GM21381 (cell line): ENCODE measurements at regions not wholly inside any gene's neighbourhood (a gene's known extent, or its start where the extent isn't known, plus 50 kb on each side); places are given as distances from the start of the nearest gene placed in this dataset.
A peak's percentile ranks its signal among the peaks of the same experiment; 100 is the strongest.
"Not testable (repeated sequence)": the region's sequence is repeated elsewhere in the genome, so short reads cannot be mapped to it uniquely, and the experiment has no call there.

Experiments
- ATAC-seq: cut with Tn5 transposase; IDR thresholded peaks from one replicate; pipeline ENCODE4 v1.9.1; 2021; ENCODE audit warnings: mild to moderate bottlenecking, moderate library complexity; ENCODE audit not compliant: unreplicated experiment

GRCh38 chr1:199474738-199475137 is 552.8 kb upstream of the NR5A2 start:
- no peak for ATAC-seq

DNA sequence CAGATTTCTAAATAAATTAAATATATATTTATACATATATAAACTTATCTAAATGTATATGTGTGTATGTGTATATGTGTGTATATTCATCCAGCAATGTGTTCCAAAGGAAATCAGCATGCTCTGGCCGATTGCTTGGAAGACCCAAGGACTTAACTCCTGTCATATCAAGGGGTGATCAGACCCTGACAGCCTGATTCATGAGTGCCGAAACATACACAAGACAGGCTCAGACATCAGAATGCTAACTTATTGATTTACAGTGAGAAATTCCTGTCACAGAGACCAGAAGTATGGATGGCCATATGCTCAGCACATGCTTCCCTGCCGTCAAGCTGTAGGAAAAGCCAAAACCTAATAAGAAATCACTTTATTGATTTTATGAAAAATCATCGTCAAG is 545.1 kb upstream of the NR5A2 start:
- ATAC-seq: no peak

DNA sequence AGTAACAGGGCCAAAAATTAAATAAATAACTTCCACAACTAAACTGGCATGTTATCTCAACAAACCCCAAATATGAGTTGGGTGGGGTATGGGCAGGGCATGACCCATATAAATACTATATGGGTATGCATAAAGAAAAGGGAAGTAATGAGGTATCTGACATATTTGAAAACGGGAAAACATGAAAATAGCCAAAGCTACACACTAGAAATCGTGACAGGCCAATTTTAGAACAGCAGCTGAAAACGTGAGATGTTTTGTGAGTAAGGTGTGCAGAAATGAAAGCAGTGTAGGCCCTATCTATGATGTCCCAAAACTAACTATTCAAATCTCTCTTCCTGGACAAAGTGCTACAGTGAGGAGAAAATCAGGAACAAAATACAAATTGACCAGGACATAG is 537.9 kb upstream of the NR5A2 start:
- no peak for ATAC-seq

- no peak for ATAC-seq
These were observed 536.6 kb upstream of the NR5A2 start for GRCh38 chr1:199490769-199491527.

GRCh38 chr1:199495432-199495831 is 532.1 kb upstream of the NR5A2 start:
- ATAC-seq: no peak

GRCh38 chr1:199498802-199499201 is 528.7 kb upstream of the NR5A2 start:
- ATAC-seq: peak; percentile 73

DNA sequence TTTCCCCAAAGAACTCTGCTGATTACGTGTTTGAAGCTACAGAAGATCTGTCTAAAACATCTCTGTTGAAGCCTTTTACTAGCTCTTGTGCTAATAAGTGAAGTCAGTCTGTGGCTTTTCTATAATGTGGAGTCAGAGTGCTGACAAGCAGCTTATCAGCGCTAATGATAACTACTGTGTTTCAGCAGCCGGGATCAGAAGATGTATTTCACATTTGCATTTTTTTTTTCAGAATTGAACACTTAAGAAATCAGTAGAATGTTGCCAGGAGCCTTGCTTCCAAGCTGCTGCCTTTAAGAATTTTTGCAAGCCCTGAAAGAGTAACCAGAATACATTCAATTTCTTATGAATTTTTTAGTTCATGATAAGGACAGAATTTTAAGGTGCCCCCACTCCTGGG is 519.4 kb upstream of the NR5A2 start:
- ATAC-seq: no peak

DNA sequence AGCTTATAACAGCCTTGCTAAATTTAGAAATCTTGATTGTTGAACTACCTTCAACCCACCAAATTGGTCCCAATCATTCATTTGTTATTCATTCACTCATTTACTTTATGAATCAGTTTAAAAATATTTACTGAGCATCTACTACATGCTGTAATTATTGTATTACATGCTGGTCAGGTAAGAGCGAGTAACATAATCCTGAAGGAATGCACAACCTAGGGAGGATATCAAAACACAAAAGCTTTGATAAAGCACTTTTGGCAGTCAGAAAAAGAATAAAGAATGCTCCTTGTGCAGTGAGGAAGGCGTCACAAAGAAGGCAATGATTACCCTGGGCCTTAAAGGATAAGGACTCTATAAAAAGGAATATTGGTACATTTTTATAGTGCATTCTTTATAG is 518.9 kb upstream of the NR5A2 start:
- ATAC-seq: no peak

DNA sequence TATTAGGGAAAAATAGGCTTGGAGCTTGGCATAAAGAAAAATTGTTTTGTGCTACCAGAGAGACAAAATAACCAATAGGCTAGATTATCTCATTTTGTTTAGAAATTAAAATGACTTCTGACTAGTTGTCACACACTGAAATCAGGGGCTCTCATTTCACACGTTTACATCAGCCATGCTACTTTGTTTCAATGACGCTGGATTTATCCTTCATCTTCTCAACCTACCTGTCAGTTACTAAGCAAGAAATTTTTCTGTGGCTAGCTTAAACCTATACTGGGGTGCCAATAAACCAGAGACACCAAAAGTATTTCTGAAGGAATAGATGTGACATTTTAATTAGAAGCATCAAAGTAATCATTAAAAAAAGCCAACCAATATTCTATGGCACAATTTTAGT is 518.1 kb upstream of the NR5A2 start:
- no peak for ATAC-seq

GRCh38 chr1:199510314-199510713 is 517.2 kb upstream of the NR5A2 start:
- peak; percentile 80 for ATAC-seq

GRCh38 chr1:199512037-199512710 is 515.3 kb upstream of the NR5A2 start:
- no peak for ATAC-seq

GRCh38 chr1:199515261-199515660 is 512.2 kb upstream of the NR5A2 start:
- no peak for ATAC-seq

DNA sequence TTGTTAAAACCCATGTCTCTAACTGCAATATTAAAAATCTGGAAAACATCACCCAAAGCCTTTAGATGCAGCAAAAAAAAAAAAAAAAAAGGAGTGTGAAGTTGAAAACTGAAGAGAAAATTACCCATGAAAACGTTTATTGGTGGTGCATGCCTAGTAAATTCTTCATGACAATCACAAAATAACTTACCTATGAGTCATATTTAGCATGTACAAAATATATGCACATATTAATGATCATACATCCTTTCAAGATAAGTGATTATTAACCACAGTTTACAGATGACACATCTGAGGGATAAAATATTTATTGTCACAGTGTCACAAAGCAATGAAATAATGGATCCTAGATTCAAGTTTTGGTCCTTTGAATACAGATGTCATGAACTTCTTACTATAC is 505.2 kb upstream of the NR5A2 start:
- no peak for ATAC-seq

DNA sequence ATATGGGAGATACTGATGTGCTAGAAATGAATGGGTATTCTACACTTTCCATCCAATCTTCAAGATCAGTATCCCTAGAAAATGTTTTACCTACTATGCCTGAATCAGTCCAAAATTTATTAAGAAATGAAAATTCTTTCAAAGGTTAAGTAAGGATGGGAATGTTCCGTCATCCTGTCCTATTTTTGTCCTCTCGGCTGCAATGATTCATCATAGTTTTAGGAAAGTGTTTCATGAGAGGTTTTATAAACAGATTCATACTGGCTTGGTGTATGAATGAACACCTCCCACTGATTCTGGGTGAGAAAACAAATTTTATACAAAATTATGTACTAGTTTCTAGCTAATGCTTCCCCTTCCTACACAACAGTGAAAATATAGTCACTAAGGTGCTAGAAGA is 504.6 kb upstream of the NR5A2 start:
- no peak for ATAC-seq

GRCh38 chr1:199529324-199529723 is 498.2 kb upstream of the NR5A2 start:
- no peak for ATAC-seq

DNA sequence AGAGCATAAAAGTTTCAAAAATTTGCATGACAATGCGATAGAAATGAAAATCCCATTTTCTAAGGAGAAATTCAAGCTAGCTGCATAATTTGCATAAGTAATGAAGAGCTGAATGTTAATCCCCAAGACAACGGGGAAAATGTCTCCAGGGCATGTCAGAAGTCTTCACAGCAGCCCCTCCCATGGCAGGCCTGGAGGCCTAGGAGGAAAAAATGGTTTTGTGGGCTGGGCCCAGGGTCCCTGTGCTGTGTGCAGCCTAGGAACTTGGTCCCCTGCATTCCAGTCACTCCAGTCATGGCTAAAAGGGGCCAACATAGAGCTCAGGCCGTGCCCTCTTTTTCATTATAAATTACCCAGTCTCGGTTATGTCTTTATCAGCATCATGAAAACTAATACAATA is 494.1 kb upstream of the NR5A2 start:
- ATAC-seq: not testable (repeated sequence)

- ATAC-seq: peak; percentile 49
These were observed 481.7 kb upstream of the NR5A2 start for GRCh38 chr1:199545780-199546179.

DNA sequence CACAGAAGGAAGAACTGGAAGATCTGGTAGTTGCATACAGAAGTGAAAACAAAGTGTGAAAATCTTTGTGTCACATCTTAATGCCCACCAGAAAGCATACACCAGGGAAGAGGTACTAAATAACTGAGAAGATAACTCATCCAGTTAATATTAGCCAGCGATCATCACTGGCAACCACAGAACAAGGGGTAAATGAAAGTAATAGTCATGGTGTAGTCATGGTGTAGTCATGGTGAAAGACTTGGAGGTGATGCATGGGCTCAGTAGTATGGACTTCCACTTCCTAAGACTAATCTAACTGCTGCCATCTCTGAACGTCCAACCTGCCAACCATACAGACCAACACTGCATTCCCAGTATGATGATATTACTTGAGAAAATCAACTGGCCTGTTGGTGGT is 481.2 kb upstream of the NR5A2 start:
- ATAC-seq: peak; percentile 68

DNA sequence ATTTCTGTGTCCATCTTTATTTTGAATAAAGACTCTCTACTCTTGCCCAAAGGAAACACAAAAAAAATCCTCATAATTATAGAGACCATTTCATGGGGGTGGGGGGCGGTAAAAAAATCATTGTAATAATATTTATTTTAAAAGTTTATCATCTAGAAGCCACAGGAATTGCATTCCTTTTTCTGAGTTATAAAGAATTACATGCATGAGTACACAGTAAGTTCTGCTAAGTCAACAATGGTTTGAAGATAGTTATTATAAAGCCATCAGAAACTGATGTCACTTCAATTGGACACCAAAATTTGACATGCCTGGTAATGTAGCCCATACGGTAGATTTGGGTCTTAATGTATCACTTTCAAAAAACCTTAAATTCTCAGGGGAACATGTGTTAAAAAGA is 478.1 kb upstream of the NR5A2 start:
- ATAC-seq: no peak

GRCh38 chr1:199550199-199551065 is 477.1 kb upstream of the NR5A2 start:
- no peak for ATAC-seq

DNA sequence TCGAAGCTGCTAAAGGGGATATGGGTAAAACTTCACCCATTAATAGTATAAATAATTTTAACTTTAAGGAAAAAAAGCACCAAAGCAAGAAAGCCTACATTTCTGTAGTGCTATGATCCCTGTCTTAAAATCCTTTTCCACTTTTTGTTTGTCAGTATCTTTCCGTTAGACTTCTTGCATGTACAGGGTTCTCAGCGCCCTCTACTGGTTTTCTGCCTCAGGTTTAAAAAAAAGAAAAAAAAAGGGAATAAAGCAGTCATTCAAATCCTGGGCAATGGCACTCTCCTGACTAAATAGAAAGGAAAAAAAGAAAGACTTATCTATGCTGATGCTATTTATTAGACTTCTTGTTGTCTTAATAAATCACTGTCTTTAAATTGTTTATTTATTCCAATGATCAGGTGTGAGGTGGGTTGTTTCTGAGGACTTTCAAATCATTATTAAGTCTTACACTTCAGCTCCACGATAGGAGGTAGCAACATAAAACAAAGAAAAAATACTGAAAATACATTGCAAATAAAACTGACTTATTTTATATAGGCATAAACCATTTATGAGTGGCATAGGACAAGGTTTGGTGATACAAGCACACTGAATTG is 475.4 kb upstream of the NR5A2 start:
- no peak for ATAC-seq
